Panc1 (cell line): ENCODE measurements at regions not wholly inside any gene's neighbourhood (a gene's known extent, or its start where the extent isn't known, plus 50 kb on each side); places are given as distances from the start of the nearest gene placed in this dataset.

ENCODE experiments used
- ATAC-seq: fragments of 200-7000 bp; cut with Tn5 transposase; 2 replicates; pipeline ENCODE4 v1.9.1; 2020; ENCODE audit warnings: mild to moderate bottlenecking, moderate library complexity
- BruUV-seq: library from RNA; stranded (reverse); fragments of 400-500 nt; replicated peaks from 2 replicates; lab custom pipeline; 2021; lab: Mats Ljungman, UMichigan
- CTCF ChIA-PET: fragments of 300-600 bp; sonication (Branson Sonifier 250); formaldehyde crosslinking; loops from one replicate; lab custom pipeline; 2022; ENCODE audit warnings: antibody characterized with exemption; lab: Charles Lee
- POLR2A ChIA-PET: fragments of 300-600 bp; sonication (Branson Sonifier 250); formaldehyde crosslinking; loops from one replicate; lab custom pipeline; 2022; ENCODE audit warnings: antibody characterized with exemption; lab: Charles Lee
- DNase-seq: peaks from one replicate; pipeline ENCODE4 v3.0.0-alpha.2; 2010; ENCODE audit warnings: low read depth, low spot score
- H3K27ac ChIP-seq: 2 replicates; pipeline ENCODE4 v1.5.1; 2011; ENCODE audit warnings: mild to moderate bottlenecking, low read length, inconsistent platforms
- H3K27me3 ChIP-seq: fragments of 200-500 bp; sonication (Bioruptor generic); 2 replicates; pipeline ENCODE4 v1.6.0; 2014; ENCODE audit warnings: low read length, inconsistent platforms; ENCODE audit not compliant: control insufficient read depth, insufficient read depth
- H3K36me3 ChIP-seq: fragments of 200-500 bp; sonication (Bioruptor generic); 2 replicates; pipeline ENCODE4 v1.5.1; 2014; ENCODE audit warnings: inconsistent platforms, mild to moderate bottlenecking, low read length, moderate library complexity; ENCODE audit not compliant: control insufficient read depth, insufficient read depth
- H3K4me1 ChIP-seq: 2 replicates; pipeline ENCODE4 v1.5.1; 2011; ENCODE audit warnings: inconsistent platforms, mild to moderate bottlenecking, low read length, moderate library complexity; ENCODE audit not compliant: control insufficient read depth, insufficient read depth
- H3K4me3 ChIP-seq, 2 experiments: 2 replicates each; pipeline ENCODE4 v1.5.1; 2011 to 2012; ENCODE audit warnings: low read depth in 2 of 2, low read length in 2 of 2, mild to moderate bottlenecking in 2 of 2, inconsistent platforms in 1 of 2, moderate library complexity in 1 of 2
- H3K9me3 ChIP-seq: fragments of 200-500 bp; sonication (Bioruptor generic); 2 replicates; pipeline ENCODE4 v1.5.1; 2014; ENCODE audit warnings: low read depth, mild to moderate bottlenecking, inconsistent platforms, low read length, moderate library complexity; ENCODE audit not compliant: control insufficient read depth, insufficient read depth
- POLR2AphosphoS5 ChIP-seq: IDR thresholded peaks from 2 replicates; pipeline ENCODE4 v1.6.1; 2012; ENCODE audit warnings: mild to moderate bottlenecking, low read depth, low read length, moderate library complexity
- SIN3A ChIP-seq: IDR thresholded peaks from 2 replicates; pipeline ENCODE4 v1.6.1; 2012; ENCODE audit warnings: low read depth, mild to moderate bottlenecking, low read length, moderate library complexity, borderline replicate concordance; ENCODE audit not compliant: insufficient read depth
- TCF7L2 ChIP-seq: IDR thresholded peaks from 2 replicates; pipeline ENCODE4 v1.6.1; 2011; ENCODE audit warnings: mild to moderate bottlenecking, low read depth, low read length, inconsistent platforms
- in situ Hi-C: cut with HindIII; loops from 2 replicates; pipeline ENCODE4 v1.10.0; 2016; ENCODE audit warnings: low sequenced_read_pairs, low pct_unique_long_range_greater_than_20kb
- intact Hi-C: fragments of 100-400 bp; cut with micrococcal nuclease; formaldehyde crosslinking; loops from one replicate; pipeline ENCODE4 v1.10.0; 2022; ENCODE audit not compliant: unreplicated experiment
- TF ChIP-seq, protein P1 (sequence below): fragments of 450-650 bp; IDR thresholded peaks from 2 replicates; pipeline ENCODE4 v1.5.1; 2017; ENCODE audit warnings: mild to moderate bottlenecking
- TF ChIP-seq, protein P2 (sequence below), 2 experiments: IDR thresholded peaks; 2 replicates each; pipeline ENCODE4 v1.6.1; 2011 to 2012; ENCODE audit warnings: low read depth in 2 of 2, control low read depth in 1 of 2, low read length in 1 of 2, mild to moderate bottlenecking in 1 of 2, moderate library complexity in 1 of 2; ENCODE audit not compliant: insufficient read depth in 1 of 2

DNA sequence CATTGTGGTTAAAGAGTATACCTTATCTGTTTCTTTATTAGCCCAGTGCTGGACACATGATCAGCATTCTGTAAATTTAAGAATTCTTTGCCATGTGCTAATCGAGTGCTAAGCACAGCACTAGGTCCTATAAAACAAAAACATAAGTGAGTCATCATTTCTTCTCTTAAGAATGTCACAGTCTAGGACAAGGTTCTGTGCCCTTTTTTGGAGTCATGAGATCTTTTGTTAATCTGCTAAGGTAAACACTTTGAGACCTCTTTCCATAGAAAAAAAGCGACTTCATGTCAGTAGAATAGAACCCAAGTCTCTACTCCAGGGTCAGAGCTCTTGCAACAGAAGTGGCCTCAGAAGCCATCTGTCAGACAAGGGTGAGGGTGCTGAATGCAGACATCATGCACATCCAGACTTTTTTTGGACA lies 70.0 kb upstream of the NFIA start:
- Histone ChIP-seq H3K27me3 (peaks cover 24% of the 10 kb centered on the region), H3K4me1 (no peaks in the 10 kb centered on the region), H3K4me3 (no peak overlapping the region), H3K27ac (no peak overlapping the region), H3K9me3 (no peaks in the 10 kb centered on the region), H3K36me3 (no peaks in the 10 kb centered on the region)
- POLR2A ChIA-PET: no interaction called here
- CTCF ChIA-PET: no interaction called here
- intact Hi-C loops: no loop called here
- TF ChIP-seq, protein P1, sequence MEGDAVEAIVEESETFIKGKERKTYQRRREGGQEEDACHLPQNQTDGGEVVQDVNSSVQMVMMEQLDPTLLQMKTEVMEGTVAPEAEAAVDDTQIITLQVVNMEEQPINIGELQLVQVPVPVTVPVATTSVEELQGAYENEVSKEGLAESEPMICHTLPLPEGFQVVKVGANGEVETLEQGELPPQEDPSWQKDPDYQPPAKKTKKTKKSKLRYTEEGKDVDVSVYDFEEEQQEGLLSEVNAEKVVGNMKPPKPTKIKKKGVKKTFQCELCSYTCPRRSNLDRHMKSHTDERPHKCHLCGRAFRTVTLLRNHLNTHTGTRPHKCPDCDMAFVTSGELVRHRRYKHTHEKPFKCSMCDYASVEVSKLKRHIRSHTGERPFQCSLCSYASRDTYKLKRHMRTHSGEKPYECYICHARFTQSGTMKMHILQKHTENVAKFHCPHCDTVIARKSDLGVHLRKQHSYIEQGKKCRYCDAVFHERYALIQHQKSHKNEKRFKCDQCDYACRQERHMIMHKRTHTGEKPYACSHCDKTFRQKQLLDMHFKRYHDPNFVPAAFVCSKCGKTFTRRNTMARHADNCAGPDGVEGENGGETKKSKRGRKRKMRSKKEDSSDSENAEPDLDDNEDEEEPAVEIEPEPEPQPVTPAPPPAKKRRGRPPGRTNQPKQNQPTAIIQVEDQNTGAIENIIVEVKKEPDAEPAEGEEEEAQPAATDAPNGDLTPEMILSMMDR: no peak
- no peak for TF ChIP-seq SIN3A
- TF ChIP-seq, protein P2, sequence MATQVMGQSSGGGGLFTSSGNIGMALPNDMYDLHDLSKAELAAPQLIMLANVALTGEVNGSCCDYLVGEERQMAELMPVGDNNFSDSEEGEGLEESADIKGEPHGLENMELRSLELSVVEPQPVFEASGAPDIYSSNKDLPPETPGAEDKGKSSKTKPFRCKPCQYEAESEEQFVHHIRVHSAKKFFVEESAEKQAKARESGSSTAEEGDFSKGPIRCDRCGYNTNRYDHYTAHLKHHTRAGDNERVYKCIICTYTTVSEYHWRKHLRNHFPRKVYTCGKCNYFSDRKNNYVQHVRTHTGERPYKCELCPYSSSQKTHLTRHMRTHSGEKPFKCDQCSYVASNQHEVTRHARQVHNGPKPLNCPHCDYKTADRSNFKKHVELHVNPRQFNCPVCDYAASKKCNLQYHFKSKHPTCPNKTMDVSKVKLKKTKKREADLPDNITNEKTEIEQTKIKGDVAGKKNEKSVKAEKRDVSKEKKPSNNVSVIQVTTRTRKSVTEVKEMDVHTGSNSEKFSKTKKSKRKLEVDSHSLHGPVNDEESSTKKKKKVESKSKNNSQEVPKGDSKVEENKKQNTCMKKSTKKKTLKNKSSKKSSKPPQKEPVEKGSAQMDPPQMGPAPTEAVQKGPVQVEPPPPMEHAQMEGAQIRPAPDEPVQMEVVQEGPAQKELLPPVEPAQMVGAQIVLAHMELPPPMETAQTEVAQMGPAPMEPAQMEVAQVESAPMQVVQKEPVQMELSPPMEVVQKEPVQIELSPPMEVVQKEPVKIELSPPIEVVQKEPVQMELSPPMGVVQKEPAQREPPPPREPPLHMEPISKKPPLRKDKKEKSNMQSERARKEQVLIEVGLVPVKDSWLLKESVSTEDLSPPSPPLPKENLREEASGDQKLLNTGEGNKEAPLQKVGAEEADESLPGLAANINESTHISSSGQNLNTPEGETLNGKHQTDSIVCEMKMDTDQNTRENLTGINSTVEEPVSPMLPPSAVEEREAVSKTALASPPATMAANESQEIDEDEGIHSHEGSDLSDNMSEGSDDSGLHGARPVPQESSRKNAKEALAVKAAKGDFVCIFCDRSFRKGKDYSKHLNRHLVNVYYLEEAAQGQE (IDR thresholded peaks at IDR 0.05; ENCODE audit: insufficient read depth in 1 of 2, low read depth in 2 of 2, low read length in 1 of 2): no peak
- TF ChIP-seq POLR2AphosphoS5: no peak
- no peak for TF ChIP-seq TCF7L2
- DNase-seq (no peak), ATAC-seq (no peak)
- in situ Hi-C loops: no loop called here
- BruUV-seq: no TSS peak

DNA sequence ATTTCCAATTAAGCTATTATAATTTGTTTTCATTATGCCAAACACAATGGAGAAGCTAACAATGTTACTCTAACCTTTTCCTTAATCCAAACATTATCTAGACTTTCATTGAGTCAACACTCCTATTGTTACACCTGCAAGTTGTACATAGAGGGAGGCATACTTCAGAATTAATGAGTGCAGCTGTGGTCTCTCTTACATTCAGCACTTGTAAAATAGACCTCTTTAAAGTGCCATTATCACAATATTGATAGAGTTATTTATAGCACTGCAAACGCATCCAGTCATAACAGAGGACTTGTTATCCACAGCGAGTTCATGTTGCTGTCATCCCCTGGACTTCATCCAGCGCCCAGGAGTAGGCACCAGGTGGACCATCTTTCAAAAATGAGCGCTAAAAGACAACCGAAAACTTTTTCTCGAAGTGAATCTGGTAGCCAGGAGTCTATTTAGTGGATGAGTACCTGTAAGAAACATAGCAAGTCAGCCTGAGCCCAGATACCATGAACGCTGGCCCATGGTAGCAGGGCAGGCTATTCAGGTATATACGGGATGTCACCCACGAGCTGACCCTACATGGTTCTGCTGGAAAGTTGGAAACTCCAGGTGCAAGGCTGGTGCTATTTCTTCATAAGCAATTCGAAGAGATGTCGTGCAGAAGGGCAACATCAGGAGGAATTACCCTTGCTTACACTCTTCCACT lies 70.6 kb upstream of the NFIA start:
- DNase-seq (no peak), ATAC-seq (no peak)
- H3K36me3 ChIP-seq: no peaks in the 10 kb centered on the region
- in situ Hi-C loops: no loop called here
- H3K27ac ChIP-seq: no peak overlapping the region
- H3K4me1 ChIP-seq: no peaks in the 10 kb centered on the region
- BruUV-seq: no TSS peak
- peaks cover 19% of the 10 kb centered on the region for H3K27me3 ChIP-seq
- POLR2A ChIA-PET: no interaction called here
- TF ChIP-seq TCF7L2: no peak
- no peak for TF ChIP-seq SIN3A
- TF ChIP-seq, protein P1: no peak
- TF ChIP-seq, protein P2 (IDR thresholded peaks at IDR 0.05; ENCODE audit: insufficient read depth in 1 of 2, low read depth in 2 of 2, low read length in 1 of 2): no peak
- no peak for TF ChIP-seq POLR2AphosphoS5
- CTCF ChIA-PET: no interaction called here
- intact Hi-C loops: no loop called here
- no peak overlapping the region for H3K4me3 ChIP-seq
- H3K9me3 ChIP-seq: no peaks in the 10 kb centered on the region
